Stomach (tissue), 8 donors: ENCODE measurements at regions not wholly inside any gene's neighbourhood (a gene's known extent, or its start where the extent isn't known, plus 50 kb on each side); places are given as distances from the start of the nearest gene placed in this dataset.

Experiments
- DNase-seq, 2 donors: peaks; one replicate each; pipeline versions ENCODE4 v3.0.0 to v3.0.0-alpha.2; 2013 to 2019
- H3K27ac ChIP-seq, 5 donors: fragments of 200-600 bp in 4 of 5; sonication (generic) in 4 of 5; one replicate each; pipeline ENCODE4 v1.5.1; 2013 to 2019; ENCODE audit warnings: mild to moderate bottlenecking in 1 of 5, moderate library complexity in 1 of 5
- H3K27me3 ChIP-seq, 3 donors: fragments of 200-600 bp; sonication (generic); one replicate each; pipeline ENCODE4 v1.5.1; 2017 to 2019; ENCODE audit warnings: mixed run types in 1 of 3
- H3K36me3 ChIP-seq, 4 donors: fragments of 200-600 bp; sonication (generic); 1 replicate in 3 of 4; 2 replicates in 1 of 4; pipeline ENCODE4 v1.5.1; 2016 to 2019
- H3K4me1 ChIP-seq, 4 donors: fragments of 200-600 bp; sonication (generic); one replicate each; pipeline ENCODE4 v1.5.1; 2016 to 2019
- H3K4me3 ChIP-seq, 4 donors: fragments of 200-600 bp; sonication (generic) in 3 of 4; one replicate each; pipeline ENCODE4 v1.5.1; 2016 to 2019; ENCODE audit warnings: mild to moderate bottlenecking in 1 of 4
- H3K9me3 ChIP-seq, 4 donors: fragments of 200-600 bp; sonication (generic); one replicate each; pipeline ENCODE4 v1.5.1; 2016 to 2019
- EP300 ChIP-seq: sonication (generic); formaldehyde crosslinking; IDR thresholded peaks from one replicate; pipeline ENCODE4 v1.6.1; 2017; ENCODE audit warnings: antibody characterized with exemption
- POLR2A ChIP-seq, 4 donors: fragments of 450-650 bp; IDR thresholded peaks; one replicate each; pipeline ENCODE4 v1.6.1; 2016; ENCODE audit warnings: antibody characterized with exemption in 4 of 4, control low read depth in 2 of 4, mild to moderate bottlenecking in 1 of 4, moderate library complexity in 1 of 4
- POLR2AphosphoS5 ChIP-seq, 3 donors: sonication (generic); formaldehyde crosslinking; IDR thresholded peaks; one replicate each; pipeline ENCODE4 v1.6.1; 2016; ENCODE audit warnings: antibody characterized with exemption in 3 of 3
- WGBS, 5 donors: extraction: QIAGEN DNeasy Blood & Tissue Kit in 3 of 5; methylation state at CpG; one replicate each; pipeline versions ENCODE4 v1.1.5 to v1.1.7; 2013 to 2018; 5-methylcytosine and 5-hydroxymethylcytosine counted together
- intact Hi-C: fragments of 100-400 bp; cut with DNase I; formaldehyde crosslinking; loops from one replicate; pipeline ENCODE4 v1.15.1; 2023; ENCODE audit warnings: low total_unique reads
- TF ChIP-seq, protein P1 (sequence below), 7 experiments: fragments of 450-650 bp in 4 of 7; fragments of 200-600 bp in 3 of 7; sonication (generic) in 3 of 7; IDR thresholded peaks; one replicate each; pipeline ENCODE4 v1.5.1; 2016 to 2019; ENCODE audit warnings: antibody characterized with exemption in 7 of 7, control low read depth in 2 of 7, mild to moderate bottlenecking in 1 of 7
- donor health status: healthy with polysubstance abuse.
- donor health status: Bipolar disorder and iron deficiency.
- donor health status: healthy.

DNA sequence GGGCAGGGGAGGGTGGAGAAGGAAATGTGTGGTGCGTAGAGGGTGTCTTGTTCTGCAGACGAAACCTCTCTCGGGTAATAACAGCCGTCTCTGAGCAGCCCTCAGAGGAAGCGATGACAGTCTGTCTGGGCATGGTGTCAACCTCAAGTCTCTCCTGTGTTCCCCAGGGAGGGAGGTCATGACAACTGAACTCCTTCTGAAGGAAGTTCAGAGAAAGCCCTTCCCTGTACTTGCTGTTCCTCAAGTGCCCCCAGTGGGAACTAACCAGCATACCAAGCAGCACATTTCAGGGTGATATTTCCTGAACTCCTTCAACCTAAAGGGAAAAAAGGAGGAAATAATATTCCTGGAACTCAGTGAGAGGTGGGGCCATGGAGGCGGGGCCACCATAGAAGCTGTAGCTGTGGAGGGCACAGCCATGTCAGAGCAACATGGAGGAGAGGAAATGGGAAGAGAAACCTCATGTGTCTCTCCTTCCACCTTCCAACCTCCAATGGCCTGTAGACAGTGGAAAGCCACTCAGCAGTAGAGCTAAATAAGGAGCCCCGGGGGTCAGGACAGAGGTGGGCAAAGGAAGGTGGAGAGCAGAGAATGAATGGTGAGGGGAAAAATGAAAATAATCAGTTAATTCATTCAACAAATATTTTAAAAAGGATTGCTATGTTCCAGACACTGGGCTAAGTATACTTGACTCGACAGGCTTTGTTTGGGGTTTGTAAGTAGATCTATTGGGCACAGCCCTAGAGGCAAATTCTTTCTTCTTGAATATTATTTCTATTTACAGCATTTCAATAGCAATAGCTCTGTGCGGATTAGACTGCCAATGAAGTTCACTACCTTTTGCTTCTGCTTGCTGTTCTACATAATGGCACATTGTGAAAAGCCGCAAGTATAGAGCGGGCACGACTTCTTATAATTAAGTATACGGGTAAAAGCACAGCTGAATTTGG is 61.0 kb upstream of the AOAH start:
- TF ChIP-seq EP300 (no peak), POLR2A (IDR thresholded peaks at IDR 0.05) (no peak), POLR2AphosphoS5 (IDR thresholded peaks at IDR 0.05) (peak in 1 of 3 donors; percentile 17)
- intact Hi-C loops = no loop called here
- no peak overlapping the region for H3K4me3 ChIP-seq
- WGBS, 5 donors = 65 to 84% (median 81%) methylated on average over 13 of the region's 13 CpGs
- H3K27ac ChIP-seq = peak overlapping the region in 4 of 5 donors; percentile 36 to 53 (median 44)
- H3K4me1 ChIP-seq = peaks cover 0 to 6% (median 3%) of the 10 kb centered on the region in 4 donors
- peak; percentile 44 to 79 for DNase-seq
- no peaks in the 10 kb centered on the region for H3K9me3 ChIP-seq
- H3K27me3 ChIP-seq = no peaks in the 10 kb centered on the region
- H3K36me3 ChIP-seq = no peaks in the 10 kb centered on the region

DNA sequence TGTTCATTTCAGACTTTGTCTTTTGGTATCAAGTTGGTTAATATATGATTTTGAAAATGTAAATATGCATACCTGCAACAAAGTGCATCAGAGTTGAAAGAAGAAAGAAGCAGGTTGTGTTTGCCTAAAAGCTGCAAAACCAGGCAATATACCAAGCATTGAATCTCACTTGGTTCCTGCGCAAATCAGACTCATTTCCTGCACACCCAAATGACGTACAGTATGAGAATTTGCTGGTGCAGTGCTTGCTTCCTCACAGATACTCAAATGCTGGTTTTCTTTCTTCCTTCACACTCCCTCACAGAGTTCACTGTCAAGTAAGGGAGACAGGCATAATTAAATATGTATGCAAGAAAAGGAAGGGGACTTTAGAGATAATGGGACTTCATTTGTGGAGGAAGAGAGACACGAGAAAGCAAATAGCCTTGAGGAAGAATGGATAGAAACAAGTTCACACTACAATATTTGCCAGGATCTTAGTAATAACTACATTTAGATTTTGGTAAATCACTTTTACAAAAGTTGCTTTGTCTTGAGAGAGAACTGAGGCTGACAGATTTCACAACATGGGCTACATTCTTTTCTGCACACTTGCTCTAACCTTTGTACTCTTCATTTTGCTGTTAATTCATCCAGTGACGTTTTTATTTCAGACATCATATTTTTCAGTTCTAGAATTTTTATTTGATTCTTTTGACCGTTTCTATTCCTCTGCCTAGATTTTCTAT is 56.9 kb upstream of the AOAH start:
- Histone ChIP-seq H3K27me3 (no peaks in the 10 kb centered on the region), H3K27ac (no peak overlapping the region), H3K9me3 (no peaks in the 10 kb centered on the region), H3K4me1 (peaks cover 0 to 6% (median 3%) of the 10 kb centered on the region in 4 donors), H3K36me3 (no peaks in the 10 kb centered on the region), H3K4me3 (no peak overlapping the region)
- intact Hi-C loops = no loop called here
- peak in 1 of 2 donors; percentile 62 for DNase-seq
- no peak for TF ChIP-seq EP300
- TF ChIP-seq, protein P1, sequence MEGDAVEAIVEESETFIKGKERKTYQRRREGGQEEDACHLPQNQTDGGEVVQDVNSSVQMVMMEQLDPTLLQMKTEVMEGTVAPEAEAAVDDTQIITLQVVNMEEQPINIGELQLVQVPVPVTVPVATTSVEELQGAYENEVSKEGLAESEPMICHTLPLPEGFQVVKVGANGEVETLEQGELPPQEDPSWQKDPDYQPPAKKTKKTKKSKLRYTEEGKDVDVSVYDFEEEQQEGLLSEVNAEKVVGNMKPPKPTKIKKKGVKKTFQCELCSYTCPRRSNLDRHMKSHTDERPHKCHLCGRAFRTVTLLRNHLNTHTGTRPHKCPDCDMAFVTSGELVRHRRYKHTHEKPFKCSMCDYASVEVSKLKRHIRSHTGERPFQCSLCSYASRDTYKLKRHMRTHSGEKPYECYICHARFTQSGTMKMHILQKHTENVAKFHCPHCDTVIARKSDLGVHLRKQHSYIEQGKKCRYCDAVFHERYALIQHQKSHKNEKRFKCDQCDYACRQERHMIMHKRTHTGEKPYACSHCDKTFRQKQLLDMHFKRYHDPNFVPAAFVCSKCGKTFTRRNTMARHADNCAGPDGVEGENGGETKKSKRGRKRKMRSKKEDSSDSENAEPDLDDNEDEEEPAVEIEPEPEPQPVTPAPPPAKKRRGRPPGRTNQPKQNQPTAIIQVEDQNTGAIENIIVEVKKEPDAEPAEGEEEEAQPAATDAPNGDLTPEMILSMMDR (IDR thresholded peaks at IDR 0.05) = no peak
- TF ChIP-seq POLR2A (IDR thresholded peaks at IDR 0.05) = no peak
- TF ChIP-seq POLR2AphosphoS5 (IDR thresholded peaks at IDR 0.05) = no peak
- 56 to 64% (median 60%) methylated on average over 5 of the region's 5 CpGs for WGBS, 5 donors

DNA sequence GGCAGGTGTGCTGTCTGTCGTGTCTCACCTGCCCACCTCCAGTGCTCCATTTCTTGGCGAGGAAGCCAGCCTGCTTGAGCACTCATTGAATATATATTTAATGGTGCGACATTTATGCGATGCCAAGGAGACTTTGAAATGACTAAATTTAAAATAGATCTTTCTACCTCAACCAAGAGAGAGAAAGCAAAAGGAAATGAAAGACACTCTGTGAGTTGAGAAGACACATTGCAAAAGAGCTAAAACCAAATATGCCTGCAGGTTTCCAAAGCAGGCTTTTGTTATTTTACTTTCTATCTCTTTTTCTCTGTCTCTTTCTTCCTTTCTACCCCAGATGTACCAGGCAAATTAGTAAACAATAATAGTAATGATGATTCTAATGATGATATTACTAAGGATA is 53.6 kb upstream of the AOAH start:
- Histone ChIP-seq H3K27ac (peak overlapping the region in 2 of 5 donors; percentile 16 to 34), H3K4me3 (no peak overlapping the region), H3K36me3 (no peaks in the 10 kb centered on the region), H3K4me1 (peaks cover 0 to 6% (median 0%) of the 10 kb centered on the region in 4 donors), H3K27me3 (no peaks in the 10 kb centered on the region), H3K9me3 (no peaks in the 10 kb centered on the region)
- intact Hi-C loops = no loop called here
- TF ChIP-seq EP300 = no peak
- no peak for TF ChIP-seq POLR2A (IDR thresholded peaks at IDR 0.05)
- no peak for TF ChIP-seq POLR2AphosphoS5 (IDR thresholded peaks at IDR 0.05)
- TF ChIP-seq, protein P1 (IDR thresholded peaks at IDR 0.05) = no peak
- no peak for DNase-seq
- WGBS, 5 donors = 81 to 94% (median 89%) methylated on average over 4 of the region's 4 CpGs

DNA sequence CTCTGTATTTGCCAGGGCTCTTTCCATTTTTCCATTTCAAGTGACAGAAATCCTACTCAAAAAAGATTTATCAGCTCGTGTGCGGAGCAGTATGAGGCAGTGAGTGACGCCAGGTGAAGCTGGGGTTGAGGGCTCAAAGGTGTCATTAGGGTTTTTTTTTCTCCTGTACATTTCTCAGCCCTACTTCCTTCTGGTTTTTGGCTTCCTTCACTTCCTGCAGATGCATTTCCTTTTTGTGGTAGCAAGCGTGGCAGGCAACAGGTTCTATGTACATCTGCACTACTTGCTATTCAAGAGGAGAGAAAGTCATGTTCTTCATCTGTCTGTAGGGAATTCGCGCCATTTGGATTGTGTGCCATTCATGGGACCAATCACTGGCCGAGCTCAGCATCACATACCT is 52.8 kb upstream of the AOAH start:
- no peak overlapping the region for H3K4me3 ChIP-seq
- WGBS, 5 donors = 58 to 67% (median 62%) methylated on average over 7 of the region's 7 CpGs
- no peaks in the 10 kb centered on the region for H3K9me3 ChIP-seq
- H3K36me3 ChIP-seq = no peaks in the 10 kb centered on the region
- peak in 1 of 2 donors; percentile 59 for DNase-seq
- H3K27me3 ChIP-seq = no peaks in the 10 kb centered on the region
- TF ChIP-seq POLR2A (IDR thresholded peaks at IDR 0.05) = no peak
- TF ChIP-seq POLR2AphosphoS5 (IDR thresholded peaks at IDR 0.05) = peak in 2 of 3 donors; percentile 14 to 25
- peaks cover 0 to 6% (median 0%) of the 10 kb centered on the region in 4 donors for H3K4me1 ChIP-seq
- intact Hi-C loops = no loop called here
- H3K27ac ChIP-seq = peak overlapping the region in 4 of 5 donors; percentile 28 to 51 (median 39)

DNA sequence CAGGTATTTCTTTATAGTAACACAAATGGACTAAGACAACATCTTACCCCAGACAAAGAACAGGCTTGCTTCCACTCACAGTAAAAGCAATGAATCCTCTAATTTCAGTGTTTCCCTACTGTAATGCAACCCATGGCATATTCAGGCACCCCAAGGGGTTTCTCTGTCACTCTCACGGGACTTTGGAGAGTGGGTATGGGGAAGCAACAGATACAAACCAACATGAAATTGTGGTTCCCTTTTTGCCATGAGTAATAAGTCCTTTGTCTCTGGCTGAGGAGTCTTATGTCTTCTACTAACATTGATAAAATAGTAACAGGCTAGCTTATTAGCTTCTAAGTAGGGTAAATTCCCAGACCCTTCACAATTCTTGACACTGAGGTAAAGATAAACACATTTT is 51.4 kb upstream of the AOAH start:
- H3K27ac ChIP-seq = peak overlapping the region in 3 of 5 donors; percentile 10 to 42 (median 27)
- TF ChIP-seq EP300 = no peak
- TF ChIP-seq POLR2A (IDR thresholded peaks at IDR 0.05) = no peak

More for the DNA sequence above, 51.4 kb upstream of the AOAH start:
- H3K4me3 ChIP-seq = no peak overlapping the region
- WGBS, 5 donors = 58 to 84% (median 70%) methylated on average over 1 of the region's 1 CpG
- H3K9me3 ChIP-seq = no peaks in the 10 kb centered on the region
- peaks cover 0 to 6% (median 0%) of the 10 kb centered on the region in 4 donors for H3K4me1 ChIP-seq
- no peaks in the 10 kb centered on the region for H3K27me3 ChIP-seq
- DNase-seq = no peak
- intact Hi-C loops = no loop called here
- H3K36me3 ChIP-seq = no peaks in the 10 kb centered on the region
